ENCODE measurements at regions not wholly inside any gene's neighbourhood (a gene's known extent, or its start where the extent isn't known, plus 50 kb on each side); places are given as distances from the start of the nearest gene placed in this dataset.
"Not testable (repeated sequence)": the region's sequence is repeated elsewhere in the genome, so short reads cannot be mapped to it uniquely, and the experiment has no call there.

- no peak for DNase-seq
These were observed 304.8 kb downstream of the CPS1 start for GRCh38 chr2:210861038-210861665.

DNA sequence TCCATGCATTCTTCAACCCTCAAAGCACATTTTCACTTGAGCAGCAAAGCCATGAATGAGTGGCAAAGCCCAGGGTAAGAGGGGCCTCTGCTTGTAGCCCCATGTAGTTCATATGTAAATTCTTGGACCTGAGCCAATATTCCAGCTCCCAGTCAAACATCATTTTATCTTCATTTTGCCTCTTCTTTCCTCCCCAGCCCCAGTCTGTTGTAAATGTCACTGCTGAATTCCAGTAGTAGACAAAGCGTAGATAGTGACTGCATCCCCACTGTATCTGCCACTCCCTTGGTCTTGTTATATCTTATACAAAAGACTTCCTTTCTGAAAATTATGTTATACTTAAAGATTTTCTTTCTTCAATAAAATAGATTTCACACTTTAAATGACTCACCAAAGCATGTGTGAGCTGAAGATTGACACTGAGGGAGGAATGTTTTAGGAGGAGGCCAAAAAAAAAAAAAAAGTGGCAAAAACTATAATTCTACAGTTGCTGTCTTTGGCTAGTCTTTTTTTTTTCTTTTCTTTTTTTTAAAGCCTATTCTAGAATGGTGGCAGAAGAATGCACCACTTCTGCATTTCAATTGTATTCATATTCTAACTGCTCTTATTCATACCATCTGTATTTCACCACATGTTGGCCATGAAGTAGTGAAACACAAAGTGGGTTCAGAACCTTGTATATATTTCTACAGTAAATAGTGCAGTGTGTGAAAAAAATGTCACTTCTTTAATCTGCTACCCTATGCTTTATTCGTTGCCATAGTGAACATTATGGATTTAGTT lies 306.1 kb downstream of the CPS1 start:
- no peak for DNase-seq

DNA sequence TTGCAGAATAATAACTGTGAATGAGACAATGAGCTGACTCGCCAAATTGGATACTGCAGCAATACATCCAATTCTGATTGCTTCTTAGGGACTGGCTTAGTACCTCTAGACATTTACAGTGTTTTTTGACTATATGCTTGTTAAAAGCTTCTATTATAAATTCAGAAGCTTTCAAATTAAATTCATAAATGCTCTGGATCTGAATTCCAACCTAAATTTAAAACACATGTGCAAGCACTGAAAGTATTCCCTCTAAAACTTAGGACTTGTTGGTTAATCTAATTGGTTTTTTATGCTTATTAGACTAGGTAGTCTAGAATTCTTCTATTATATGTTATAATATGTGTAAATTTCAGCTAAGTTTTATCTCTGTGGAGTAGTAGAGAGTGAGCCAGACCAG lies 306.9 kb downstream of the CPS1 start:
- DNase-seq, result no peak

- not testable (repeated sequence) for DNase-seq
These were observed 315.2 kb downstream of the CPS1 start for GRCh38 chr2:210871566-210871965.

DNA sequence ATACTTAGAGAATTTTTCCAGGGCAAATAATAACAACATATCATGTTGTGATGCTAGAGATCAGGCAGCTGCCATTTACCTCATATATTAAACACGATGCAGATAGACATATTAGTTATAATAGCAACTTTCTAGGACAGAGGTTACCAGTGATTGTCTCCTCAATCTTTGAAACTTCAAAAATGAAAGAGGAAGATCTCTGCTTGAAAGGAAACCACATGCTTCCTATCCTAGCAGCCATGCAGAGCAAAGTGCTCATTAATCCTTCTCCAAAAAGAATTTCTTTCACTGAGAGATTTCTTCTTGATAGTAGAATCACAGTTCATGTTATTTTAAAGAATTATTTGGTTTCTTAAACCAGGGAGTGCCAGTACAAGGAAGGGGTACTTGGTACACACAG lies 317.2 kb downstream of the CPS1 start:
- DNase-seq, result no peak

- DNase-seq, result no peak
These were observed 327.8 kb downstream of the CPS1 start for GRCh38 chr2:210884227-210884626.

DNA sequence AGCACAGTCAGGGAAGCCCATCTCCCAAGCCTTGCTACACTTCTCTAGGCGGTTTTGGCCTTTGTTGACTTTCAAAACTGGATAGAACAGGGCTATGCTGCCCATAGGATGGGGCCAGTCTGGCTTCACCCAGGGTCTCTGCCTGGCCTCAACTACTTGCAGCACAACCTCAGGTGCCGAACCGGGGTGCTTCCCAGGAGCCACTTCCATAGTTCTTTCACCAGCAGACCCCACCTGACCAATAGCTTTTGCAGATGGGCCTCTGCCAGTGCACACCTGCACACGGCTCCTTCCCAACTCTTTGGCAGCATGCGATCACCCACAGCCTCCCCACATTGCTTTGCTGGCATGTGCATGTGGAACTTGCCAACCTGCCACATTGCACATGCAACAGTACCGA lies 331.6 kb downstream of the CPS1 start:
- DNase-seq, result no peak

GRCh38 chr2:210895132-210895531 lies 338.7 kb downstream of the CPS1 start:
- no peak for DNase-seq

- no peak for DNase-seq
These were observed 342.7 kb downstream of the CPS1 start for GRCh38 chr2:210899131-210899530.

DNA sequence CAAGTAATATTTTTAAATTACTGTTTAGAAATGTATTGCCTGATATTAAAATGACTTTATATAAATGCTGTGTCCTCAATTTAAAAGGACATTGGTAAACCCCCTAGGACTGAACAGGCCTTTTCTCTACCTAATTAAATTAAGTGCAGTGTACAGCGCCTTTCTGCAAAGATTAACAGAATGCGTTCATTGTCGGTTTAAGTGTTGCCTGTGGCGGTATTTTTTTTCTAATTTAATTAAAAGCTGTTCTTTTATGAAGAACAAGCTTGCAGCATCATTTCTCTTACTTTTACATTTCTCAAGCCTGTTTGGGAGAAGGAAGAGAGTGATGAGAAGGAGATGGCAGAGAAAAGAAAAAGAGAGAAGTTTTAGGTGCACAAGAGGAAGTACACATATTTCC lies 344.9 kb downstream of the CPS1 start:
- no peak for DNase-seq

GRCh38 chr2:210912779-210913178 lies 356.4 kb downstream of the CPS1 start:
- DNase-seq, result no peak

DNA sequence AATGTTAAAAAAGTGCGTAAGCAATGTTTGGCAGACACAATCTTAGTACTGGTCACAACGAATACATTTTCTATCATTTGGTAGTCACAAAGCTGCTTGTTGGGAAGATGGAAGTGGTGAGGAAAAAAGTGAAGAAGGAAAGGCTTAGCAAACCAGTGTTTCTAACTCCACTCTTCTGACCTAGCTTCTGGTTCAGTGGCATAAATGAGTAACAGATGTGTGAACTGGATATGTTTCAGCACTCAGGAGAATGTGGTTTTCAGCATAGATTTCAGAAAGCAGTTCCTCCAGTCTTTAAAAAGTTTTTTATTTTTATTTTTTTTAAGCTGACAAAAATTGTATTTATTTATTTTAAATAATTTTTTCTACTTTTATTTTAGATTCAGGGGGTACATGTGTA lies 357.1 kb downstream of the CPS1 start:
- no peak for DNase-seq

DNA sequence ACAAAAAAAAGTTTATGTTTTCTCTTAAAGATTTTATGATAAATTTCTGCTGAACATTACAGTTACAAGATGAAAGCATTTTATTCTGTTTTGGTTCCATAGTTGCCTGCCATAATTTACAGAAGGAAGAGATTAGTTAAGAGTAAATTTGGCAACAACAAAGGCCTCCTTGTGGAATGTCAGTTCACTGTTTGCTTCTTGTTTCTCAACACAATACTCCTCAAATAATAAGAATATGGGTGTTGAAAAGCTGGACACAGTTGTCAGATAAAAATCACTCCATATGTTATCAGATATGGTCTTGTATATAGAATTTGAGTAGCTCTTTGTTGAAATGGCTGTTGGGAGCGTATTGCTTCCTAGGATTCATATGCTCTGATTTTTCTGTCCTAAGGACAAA lies 359.5 kb downstream of the CPS1 start:
- no peak for DNase-seq

DNA sequence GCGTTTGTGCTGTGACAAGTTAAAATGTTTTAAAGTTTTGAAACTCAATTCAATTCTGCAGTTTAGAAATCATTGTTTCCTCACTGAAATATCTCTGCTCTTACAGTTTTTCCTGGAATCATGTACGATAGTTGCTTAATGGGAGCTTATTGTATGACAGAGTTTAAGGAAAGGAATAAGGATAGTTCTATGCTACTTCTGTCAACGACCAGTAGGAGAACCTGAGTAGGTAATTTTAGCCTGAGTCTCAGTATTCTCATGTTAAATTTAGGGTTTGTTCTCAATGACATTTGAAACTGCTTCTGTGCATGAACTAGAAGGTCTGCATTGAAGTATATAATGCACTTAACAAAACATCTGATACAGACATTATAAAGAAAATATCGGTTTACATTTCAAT lies 361.1 kb downstream of the CPS1 start:
- DNase-seq, result no peak

DNA sequence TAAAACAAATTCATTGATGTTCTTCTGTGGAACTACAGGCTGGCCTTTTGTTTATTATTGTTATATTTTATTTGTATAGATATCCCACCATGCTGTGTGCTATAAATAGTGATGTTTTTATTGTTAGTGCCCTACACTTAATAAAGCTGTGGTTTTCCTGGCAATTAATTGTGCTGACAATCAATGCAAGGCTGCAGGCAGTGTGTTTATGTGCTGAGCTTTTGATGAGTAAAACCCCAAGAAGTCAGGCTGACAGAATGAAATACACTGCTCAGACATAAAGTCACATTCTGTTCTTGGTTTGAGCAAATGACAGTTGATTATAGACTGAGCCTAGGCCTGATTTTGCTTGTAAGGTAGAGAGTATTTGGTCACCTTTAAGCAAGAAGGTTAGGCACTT lies 362.7 kb downstream of the CPS1 start:
- no peak for DNase-seq

- DNase-seq, result no peak
These were observed 366.0 kb downstream of the CPS1 start for GRCh38 chr2:210922419-210922818.

GRCh38 chr2:210928714-210929113 lies 372.3 kb downstream of the CPS1 start:
- no peak for DNase-seq

GRCh38 chr2:210938228-210938627 lies 381.8 kb downstream of the CPS1 start:
- no peak for DNase-seq

GRCh38 chr2:210946395-210946794 lies 390.0 kb downstream of the CPS1 start:
- no peak for DNase-seq

- not testable (repeated sequence) for DNase-seq
These were observed 394.1 kb downstream of the CPS1 start for GRCh38 chr2:210950434-210951060.

- DNase-seq, result no peak
These were observed 398.0 kb downstream of the CPS1 start for GRCh38 chr2:210954386-210954907.

- DNase-seq, result no peak
These were observed 399.2 kb downstream of the CPS1 start for GRCh38 chr2:210955591-210955990.

DNA sequence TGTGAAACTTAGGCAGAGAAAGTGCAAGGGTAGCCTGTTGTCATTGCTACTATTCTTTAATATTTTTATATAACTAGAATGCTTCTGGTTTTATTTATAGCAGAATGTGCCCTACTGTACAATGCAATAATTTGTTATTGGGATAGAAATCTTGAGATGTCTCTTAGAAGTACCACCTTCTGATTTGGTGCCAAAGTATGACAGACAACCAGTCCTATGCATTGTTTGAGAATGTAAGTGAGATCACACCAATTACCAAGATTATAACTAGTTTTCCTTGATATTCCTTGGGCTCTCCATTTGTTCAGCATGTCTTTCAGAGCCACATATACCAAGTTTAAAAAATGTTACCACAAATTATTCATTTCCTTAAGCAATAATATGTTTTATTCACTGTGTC lies 399.7 kb downstream of the CPS1 start:
- no peak for DNase-seq

DNA sequence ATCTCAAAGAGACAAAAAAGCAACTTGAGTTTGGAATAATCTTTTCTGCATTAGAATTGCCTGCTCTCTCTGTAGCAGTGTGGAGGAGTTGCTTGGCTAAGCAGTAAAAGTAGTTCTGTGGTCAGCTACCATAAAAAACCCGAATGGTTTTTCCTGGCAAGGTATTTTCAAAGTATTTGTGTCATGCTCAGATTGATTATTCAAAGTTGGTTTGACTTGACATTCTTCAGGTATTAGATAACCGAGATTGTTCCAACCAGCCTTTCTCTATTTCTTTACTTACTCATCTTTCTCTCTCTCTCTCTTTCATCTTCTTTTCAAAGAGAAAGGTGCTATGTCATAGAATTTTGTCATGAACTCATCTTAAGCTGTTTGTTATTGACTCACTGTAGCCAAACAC lies 404.9 kb downstream of the CPS1 start:
- DNase-seq, result no peak
